GM12873 (cell line): ENCODE measurements at regions not wholly inside any gene's neighbourhood (a gene's known extent, or its start where the extent isn't known, plus 50 kb on each side); places are given as distances from the start of the nearest gene placed in this dataset.

Experiments used
- CTCF ChIP-seq: IDR thresholded peaks from 2 replicates; pipeline ENCODE4 v1.5.1; 2012; ENCODE audit warnings: low read depth, mild to moderate bottlenecking, moderate library complexity, low read length, control low read depth; ENCODE audit not compliant: insufficient read depth; ENCODE audit errors: missing control alignments

GRCh38 chr12:34217660-34218059 is 195.4 kb downstream of the ALG10 start:
- no peak for TF ChIP-seq CTCF

- TF ChIP-seq CTCF, result peak; percentile 93
These were observed 196.1 kb downstream of the ALG10 start for GRCh38 chr12:34218193-34219045.

- TF ChIP-seq CTCF, result no peak
These were observed 196.9 kb downstream of the ALG10 start for GRCh38 chr12:34219046-34219770.

GRCh38 chr12:34223640-34224039 is 201.3 kb downstream of the ALG10 start:
- no peak for TF ChIP-seq CTCF

- TF ChIP-seq CTCF, result no peak
These were observed 211.3 kb downstream of the ALG10 start for GRCh38 chr12:34233618-34234017.

GRCh38 chr12:34236073-34236472 is 213.8 kb downstream of the ALG10 start:
- TF ChIP-seq CTCF, result no peak

GRCh38 chr12:34244608-34245007 is 222.3 kb downstream of the ALG10 start:
- no peak for TF ChIP-seq CTCF
